GM19328 (cell line): ENCODE measurements at regions not wholly inside any gene's neighbourhood (a gene's known extent, or its start where the extent isn't known, plus 50 kb on each side); places are given as distances from the start of the nearest gene placed in this dataset.
"Not testable (repeated sequence)": the region's sequence is repeated elsewhere in the genome, so short reads cannot be mapped to it uniquely, and the experiment has no call there.

ENCODE experiments used
- ATAC-seq: cut with Tn5 transposase; IDR thresholded peaks from one replicate; pipeline ENCODE4 v1.9.1; 2021; ENCODE audit warnings: mild to moderate bottlenecking, moderate library complexity; ENCODE audit not compliant: unreplicated experiment

DNA sequence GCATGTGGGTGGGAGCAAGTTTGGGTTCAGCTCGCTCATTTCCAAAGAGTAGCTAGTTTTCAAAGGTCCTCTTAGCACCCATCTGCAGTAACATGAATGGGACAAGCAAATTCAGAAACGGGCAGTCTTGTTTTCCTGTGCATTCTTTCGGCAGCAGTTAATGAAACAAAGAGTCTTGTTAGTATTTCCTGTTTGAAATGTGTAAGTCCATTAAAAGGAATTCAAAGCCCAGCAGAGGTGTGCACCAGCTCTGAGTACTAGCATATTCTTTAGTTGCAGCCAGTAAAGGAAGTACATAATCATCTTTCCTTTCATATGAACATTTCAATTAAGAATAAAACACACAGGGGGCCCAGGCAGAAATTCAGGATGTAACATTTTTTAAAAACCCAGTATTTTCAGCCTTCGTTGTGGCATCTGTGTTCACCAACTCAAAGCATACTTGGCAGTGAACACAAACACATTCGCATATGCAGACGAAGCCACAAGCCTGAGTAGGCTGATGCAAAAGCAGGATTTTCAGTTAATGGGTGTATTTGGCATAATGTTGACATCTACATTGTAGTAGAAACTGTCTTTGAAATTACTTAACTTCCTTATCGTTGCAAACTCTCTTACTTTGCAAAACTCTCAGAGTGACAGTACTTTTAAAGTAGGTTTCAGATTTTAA lies 570.0 kb upstream of the FLRT2 start:
- no peak for ATAC-seq

- no peak for ATAC-seq
Measured at GRCh38 chr14:84961637-84962036, 568.3 kb upstream of the FLRT2 start.

- no peak for ATAC-seq
Measured at GRCh38 chr14:84963518-84963917, 566.4 kb upstream of the FLRT2 start.

DNA sequence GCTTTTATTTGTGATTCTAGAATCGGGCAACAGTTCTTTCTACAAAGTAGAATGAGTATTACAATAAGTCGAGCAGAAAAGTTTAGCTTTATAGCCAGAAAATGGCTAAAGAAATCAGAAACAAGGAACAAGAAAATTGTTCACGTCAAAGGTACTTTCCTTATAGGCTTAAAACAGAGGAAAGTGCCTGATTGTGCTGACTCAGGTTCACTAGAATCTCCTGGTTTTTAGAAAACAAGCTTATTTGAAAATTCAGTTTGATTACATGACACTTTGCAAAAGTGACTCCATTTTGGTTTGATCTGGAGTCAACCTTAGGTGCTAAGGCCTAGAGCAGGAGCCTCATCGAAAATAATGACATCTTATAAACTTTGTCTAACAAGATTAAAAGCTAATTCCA lies 564.7 kb upstream of the FLRT2 start:
- ATAC-seq = no peak

- ATAC-seq = no peak
Measured at GRCh38 chr14:84969501-84969900, 560.4 kb upstream of the FLRT2 start.

DNA sequence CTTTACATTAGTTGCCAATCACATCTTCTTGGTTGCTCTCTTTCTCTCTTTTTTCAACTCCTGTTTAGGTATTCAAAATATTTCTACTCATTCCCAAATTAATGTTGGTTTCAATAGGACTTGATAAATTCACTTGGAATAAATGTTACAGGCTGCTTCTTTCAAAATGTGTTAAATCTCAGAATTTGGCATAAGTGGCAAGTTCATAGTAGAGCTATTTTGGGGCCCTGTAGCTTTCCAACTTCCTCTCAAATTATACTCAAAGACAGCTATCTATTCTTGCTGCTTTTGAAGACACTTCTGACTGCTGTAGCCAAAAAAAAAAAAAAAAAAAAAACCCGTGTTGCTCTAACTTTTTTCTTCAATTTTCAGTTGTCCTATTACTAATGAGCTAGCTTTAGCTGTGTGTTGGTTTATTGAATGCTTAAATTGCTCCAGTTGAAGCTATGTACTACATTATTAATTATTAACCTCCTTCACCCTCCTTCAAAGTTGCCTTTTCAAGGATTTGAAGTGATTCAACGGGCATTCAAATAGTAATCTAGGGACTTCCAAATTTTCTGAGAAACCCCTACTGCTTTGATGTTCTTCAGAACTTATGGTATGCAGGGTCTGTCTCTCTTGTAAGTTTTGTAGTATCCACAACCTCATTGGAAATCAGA lies 554.6 kb upstream of the FLRT2 start:
- no peak for ATAC-seq

DNA sequence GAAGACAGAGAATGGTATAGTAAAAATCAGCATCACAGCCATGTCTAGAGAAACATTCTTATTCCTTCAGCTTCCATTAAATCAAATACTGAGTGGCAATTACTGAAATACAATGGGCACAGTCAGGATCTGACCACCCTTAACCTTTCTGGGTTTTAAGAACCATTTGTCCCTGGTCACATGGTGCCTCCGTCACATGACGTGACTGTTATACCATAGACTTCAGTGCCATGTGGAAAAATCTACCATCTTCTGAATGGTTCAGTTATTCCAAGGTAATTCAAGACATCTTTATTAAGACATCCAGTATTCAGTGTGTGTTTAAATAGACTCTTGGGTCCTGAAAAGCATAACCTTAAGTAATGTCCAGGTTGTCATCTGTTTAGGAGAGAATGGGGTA lies 553.1 kb upstream of the FLRT2 start:
- no peak for ATAC-seq

DNA sequence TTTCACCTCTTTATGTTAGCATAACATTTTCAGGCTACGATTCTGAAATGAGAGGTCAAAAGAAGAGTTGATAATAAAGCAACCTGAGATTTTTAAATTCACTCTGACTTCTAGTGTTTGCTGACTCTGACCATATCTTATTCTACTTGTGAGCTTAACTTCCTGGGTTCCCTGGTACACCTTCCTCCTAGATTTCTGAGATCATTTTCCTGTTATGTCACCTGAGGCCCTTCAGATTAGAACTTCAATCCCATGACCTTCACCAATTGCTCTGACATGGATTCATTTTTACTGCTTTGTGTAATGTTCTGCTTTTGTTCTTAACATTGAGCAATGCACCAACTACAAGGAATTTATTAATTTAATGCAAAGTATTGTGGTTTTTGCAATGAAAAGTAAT lies 542.9 kb upstream of the FLRT2 start:
- no peak for ATAC-seq

- no peak for ATAC-seq
Measured at GRCh38 chr14:84988357-84988756, 541.6 kb upstream of the FLRT2 start.

DNA sequence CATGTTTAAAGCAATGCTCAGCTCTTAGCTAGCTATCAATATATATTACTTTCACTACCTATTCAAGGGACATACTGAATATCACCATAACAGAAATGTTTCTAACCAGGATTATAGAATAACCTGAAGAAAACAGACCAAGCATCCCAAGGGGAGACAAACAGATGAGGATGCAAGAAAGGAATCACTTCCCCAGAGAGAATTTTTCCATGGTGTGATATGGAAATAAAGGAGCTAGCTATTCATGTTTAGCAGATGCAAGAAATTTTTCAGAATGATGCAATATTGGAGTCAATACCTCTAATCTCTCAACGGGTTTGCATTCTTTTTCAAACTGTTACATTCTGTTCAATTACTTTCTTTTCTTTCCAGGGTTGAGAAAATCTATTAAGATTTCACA lies 538.9 kb upstream of the FLRT2 start:
- no peak for ATAC-seq

- ATAC-seq = no peak
Measured at GRCh38 chr14:84998216-84998615, 531.7 kb upstream of the FLRT2 start.

GRCh38 chr14:85002846-85003245 lies 527.1 kb upstream of the FLRT2 start:
- no peak for ATAC-seq

GRCh38 chr14:85003805-85004204 lies 526.1 kb upstream of the FLRT2 start:
- no peak for ATAC-seq

DNA sequence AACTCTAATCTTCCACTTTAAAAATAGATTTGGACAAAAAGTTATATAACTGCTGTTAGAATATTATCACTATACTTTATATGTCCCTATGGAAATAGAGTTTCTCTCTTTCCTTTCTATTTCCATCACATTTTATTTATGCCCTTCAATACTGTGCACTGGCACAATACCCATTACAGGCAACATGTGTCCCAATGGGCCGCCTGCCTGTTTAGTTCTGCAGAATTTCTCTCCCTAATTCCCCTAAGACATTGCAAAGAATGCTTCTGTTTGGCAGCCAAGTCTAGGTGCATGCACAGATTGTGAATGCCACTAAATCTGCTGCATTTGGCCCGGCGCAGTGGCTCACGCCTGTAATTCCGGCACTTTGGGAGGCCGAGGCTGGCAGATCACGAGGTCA lies 520.4 kb upstream of the FLRT2 start:
- no peak for ATAC-seq

DNA sequence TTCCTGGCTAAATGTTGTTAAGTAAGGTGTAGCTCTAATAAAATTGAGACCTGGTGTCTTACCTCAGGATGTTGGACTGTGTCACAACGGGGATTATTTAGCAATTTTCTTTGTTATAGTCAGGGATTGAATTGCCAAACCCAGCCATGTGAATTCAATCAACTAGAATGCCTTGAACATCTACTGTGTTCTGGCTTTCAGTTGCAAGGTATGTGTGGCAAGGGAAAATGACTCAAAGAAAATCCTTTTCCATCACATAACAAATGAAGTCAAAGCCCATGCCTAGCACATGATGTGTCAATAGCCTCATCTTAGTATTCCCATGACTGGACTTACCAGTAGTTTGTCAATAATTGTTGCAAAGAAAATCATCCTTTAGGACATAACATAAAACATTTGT lies 519.8 kb upstream of the FLRT2 start:
- no peak for ATAC-seq

DNA sequence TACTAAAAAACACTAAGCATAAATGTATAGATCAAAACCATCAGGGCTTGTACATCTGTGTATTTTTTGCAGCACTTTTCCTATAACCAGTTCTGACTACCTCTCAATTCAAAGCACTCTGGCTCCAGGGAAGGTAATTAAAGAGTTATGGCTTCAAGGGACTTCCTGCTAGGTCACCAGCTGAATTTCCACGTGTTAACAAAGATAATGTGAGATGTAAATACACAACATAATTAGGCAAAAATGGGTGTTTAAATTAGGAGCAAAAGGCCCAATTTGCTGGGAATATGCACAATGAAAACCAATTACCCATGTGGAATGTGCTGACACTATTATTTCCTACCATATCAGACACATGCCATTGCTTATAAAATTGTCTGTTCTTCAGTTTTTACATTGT lies 513.4 kb upstream of the FLRT2 start:
- ATAC-seq = no peak

DNA sequence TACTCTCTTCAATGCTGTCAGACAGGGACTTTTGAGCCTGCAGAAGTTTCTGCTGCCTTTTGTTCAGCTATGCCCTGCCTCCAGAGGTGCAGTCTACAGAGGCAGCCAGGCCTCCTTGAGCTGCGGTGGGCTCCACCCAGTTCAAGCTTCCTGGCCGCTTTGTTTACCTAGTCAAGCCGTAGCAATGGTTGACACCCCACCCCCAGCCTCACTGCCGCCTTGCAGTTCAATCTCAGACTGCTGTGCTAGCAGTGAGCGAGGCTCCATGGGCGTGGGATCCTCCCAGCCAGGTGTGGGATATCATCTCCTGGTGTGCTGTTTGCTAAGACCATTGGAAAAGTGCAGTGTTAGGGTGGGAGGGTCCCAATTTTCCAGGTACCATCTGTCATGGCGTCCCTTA lies 506.1 kb upstream of the FLRT2 start:
- not testable (repeated sequence) for ATAC-seq

- ATAC-seq = no peak
Measured at GRCh38 chr14:85024931-85025330, 505.0 kb upstream of the FLRT2 start.

GRCh38 chr14:85027681-85028370 lies 502.1 kb upstream of the FLRT2 start:
- no peak for ATAC-seq

DNA sequence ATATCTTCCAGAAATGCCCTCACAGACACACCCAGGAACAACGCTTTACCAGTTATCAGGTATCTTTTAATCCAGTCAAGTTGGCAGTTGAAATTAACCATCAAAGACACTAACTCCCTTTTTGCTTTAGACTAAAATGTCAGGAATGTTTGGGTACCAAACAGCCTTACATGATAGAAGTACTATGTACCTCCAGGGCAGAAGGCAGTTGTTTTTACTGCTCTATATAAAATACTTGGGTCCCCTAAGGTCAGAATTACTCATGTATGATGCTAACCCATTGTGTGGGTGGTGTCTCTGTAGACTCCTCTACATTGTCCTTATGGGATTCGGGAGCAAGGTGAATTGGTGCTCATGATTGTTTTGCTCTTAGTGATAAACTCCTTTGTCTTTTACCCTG lies 492.5 kb upstream of the FLRT2 start:
- no peak for ATAC-seq

- ATAC-seq = no peak
Measured at GRCh38 chr14:85038526-85039352, 491.2 kb upstream of the FLRT2 start.

GRCh38 chr14:85039353-85039626 lies 490.7 kb upstream of the FLRT2 start:
- no peak for ATAC-seq
